ENCODE measurements at regions not wholly inside any gene's neighbourhood (a gene's known extent, or its start where the extent isn't known, plus 50 kb on each side); places are given as distances from the start of the nearest gene placed in this dataset.
"Not testable (repeated sequence)": the region's sequence is repeated elsewhere in the genome, so short reads cannot be mapped to it uniquely, and the experiment has no call there.

- TF ChIP-seq CTCF (IDR thresholded peaks at IDR 0.05 in 4 of 5, conservative IDR thresholded peaks at IDR 0.05 in 1 of 5); POLR2A (IDR thresholded peaks at IDR 0.05): not testable (repeated sequence)
Observed at GRCh38 chr7:32650356-32650755, 155.1 kb downstream of the AVL9 start.

Data from gastrocnemius medialis (tissue), 4 donors.